HUES64 (cell line): ENCODE measurements at regions not wholly inside any gene's neighbourhood (a gene's known extent, or its start where the extent isn't known, plus 50 kb on each side); places are given as distances from the start of the nearest gene placed in this dataset.
"Not testable (repeated sequence)": the region's sequence is repeated elsewhere in the genome, so short reads cannot be mapped to it uniquely, and the experiment has no call there.

ENCODE experiments used
- H3K27ac ChIP-seq: 2 replicates; pipeline ENCODE4 v1.7.0; 2013; ENCODE audit warnings: low read depth, low read length, inconsistent platforms
- H3K27me3 ChIP-seq: 2 replicates; pipeline ENCODE4 v1.6.1; 2013; ENCODE audit warnings: mild to moderate bottlenecking, low read length; ENCODE audit not compliant: insufficient read depth
- H3K36me3 ChIP-seq: 2 replicates; pipeline ENCODE4 v1.6.1; 2013; ENCODE audit warnings: mild to moderate bottlenecking, low read length; ENCODE audit not compliant: insufficient read depth
- H3K4me1 ChIP-seq: 2 replicates; pipeline ENCODE4 v1.6.1; 2013; ENCODE audit warnings: mild to moderate bottlenecking, low read length, moderate library complexity; ENCODE audit not compliant: insufficient read depth
- H3K4me3 ChIP-seq: 2 replicates; pipeline ENCODE4 v1.5.1; 2013; ENCODE audit warnings: mild to moderate bottlenecking, low read length, moderate library complexity
- H3K9ac ChIP-seq: 2 replicates; pipeline ENCODE4 v1.6.1; 2013; ENCODE audit warnings: mild to moderate bottlenecking, low read depth, low read length
- H3K9me3 ChIP-seq: 2 replicates; pipeline ENCODE4 v1.6.1; 2013; ENCODE audit warnings: low read depth, low read length; ENCODE audit not compliant: insufficient read depth
- WGBS: fragments of 150-250, 120-280 bp; methylation state at CpG from one replicate; pipeline ENCODE4 v1.1.7; 2013; ENCODE audit warnings: missing lambda C conversion rate; 5-methylcytosine and 5-hydroxymethylcytosine counted together

DNA sequence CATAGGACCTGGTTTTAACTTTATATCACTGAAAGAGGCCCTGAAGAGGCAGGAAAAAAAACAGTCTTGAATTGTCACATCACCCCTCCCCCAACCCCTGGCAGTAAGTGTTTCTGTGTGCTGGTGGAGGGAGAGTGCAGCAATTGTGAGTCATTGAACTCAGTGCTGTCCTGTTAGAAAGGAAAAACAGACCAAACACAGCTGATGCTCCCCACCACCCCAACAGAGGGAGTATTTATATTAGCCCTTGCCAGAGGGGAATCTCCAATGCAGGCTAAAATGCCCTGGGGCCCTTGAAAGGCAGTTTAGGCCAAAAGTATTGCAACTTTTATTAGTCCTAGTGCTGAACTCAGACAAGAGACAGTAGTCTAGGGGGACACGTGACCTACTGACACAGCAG lies 197.8 kb upstream of the AGTR2 start:
- no peak overlapping the region for H3K27ac ChIP-seq
- peaks cover 7% of the 10 kb centered on the region; the same call in 1 of the 2 replicates for H3K4me1 ChIP-seq
- no peaks in the 10 kb centered on the region for H3K27me3 ChIP-seq
- no peaks in the 10 kb centered on the region for H3K9me3 ChIP-seq
- H3K4me3 ChIP-seq = no peak overlapping the region
- H3K36me3 ChIP-seq = no peaks in the 10 kb centered on the region
- H3K9ac ChIP-seq = no peak overlapping the region
- WGBS = 67% methylated on average over 1 of the region's 1 CpG

DNA sequence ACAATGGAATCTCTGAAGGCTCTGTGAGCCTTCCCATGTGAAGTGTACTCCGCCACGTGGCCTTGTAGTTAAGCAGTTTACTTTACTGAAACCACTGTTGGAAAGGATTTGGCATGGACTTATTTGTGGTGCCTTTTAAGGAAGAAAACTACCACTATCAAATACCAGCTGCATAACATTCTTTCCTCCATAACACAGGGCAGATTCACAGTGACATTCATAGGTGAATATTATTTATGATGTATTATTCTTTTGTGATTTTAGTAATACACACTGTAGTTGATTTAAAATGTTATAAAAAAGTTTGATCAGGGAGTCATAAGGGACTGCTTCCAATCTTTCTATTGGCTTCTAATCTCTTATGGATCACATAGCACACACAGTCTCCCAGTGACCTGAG lies 192.5 kb upstream of the AGTR2 start:
- Histone ChIP-seq H3K36me3 (no peaks in the 10 kb centered on the region), H3K27me3 (no peaks in the 10 kb centered on the region), H3K27ac (no peak overlapping the region), H3K9me3 (no peaks in the 10 kb centered on the region), H3K4me3 (no peak overlapping the region), H3K4me1 (peaks cover under 1% of the 10 kb centered on the region; the same call in 1 of the 2 replicates), H3K9ac (no peak overlapping the region)
- 75% methylated on average over 2 of the region's 2 CpGs for WGBS

DNA sequence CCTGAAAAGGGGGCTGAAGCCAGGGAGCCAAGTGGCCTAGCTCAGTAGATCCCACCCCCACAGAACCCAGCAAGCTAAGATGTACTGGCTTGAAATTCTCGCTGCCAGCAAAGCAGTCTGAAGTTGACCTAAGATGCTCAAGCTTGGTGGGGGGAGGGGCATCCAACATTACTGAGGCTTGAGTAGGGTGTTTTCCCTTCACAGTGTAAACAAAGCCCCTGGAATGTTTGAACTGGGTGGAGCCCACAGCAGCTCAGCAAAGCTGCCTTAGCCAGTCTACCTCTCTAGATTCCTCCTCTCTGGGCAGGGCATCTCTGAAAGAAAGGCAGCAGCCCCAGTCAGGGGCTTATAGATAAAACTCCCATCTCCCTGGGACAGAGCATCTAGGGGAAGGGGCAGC lies 187.4 kb upstream of the AGTR2 start:
- H3K27me3 ChIP-seq, H3K27ac ChIP-seq, H3K36me3 ChIP-seq, H3K4me1 ChIP-seq, H3K9ac ChIP-seq, H3K9me3 ChIP-seq, H3K4me3 ChIP-seq: not testable (repeated sequence)
- WGBS = 64% methylated on average over 1 of the region's 1 CpG

DNA sequence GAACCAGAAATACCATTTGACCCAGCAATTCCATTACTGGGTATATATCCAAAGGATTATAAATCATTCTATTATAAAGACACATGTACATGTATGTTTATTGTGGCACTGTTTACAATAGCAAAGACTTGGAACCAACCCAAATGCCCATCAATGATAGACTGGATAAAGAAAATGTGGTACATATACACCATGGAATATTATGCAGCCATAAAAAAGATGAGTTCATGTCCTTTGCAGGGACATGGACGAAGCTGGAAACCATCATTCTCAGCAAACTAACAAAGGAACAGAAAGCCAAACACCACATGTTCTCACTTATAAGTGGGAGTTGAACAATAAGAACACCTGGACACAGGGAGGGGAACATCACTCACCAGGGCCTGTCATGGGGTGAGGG lies 183.1 kb upstream of the AGTR2 start:
- H3K27me3 ChIP-seq, H3K9ac ChIP-seq, H3K27ac ChIP-seq, H3K4me3 ChIP-seq, H3K9me3 ChIP-seq, H3K4me1 ChIP-seq, H3K36me3 ChIP-seq: not testable (repeated sequence)
- no CpG with 5 or more reads among the region's 1 CpG for WGBS

DNA sequence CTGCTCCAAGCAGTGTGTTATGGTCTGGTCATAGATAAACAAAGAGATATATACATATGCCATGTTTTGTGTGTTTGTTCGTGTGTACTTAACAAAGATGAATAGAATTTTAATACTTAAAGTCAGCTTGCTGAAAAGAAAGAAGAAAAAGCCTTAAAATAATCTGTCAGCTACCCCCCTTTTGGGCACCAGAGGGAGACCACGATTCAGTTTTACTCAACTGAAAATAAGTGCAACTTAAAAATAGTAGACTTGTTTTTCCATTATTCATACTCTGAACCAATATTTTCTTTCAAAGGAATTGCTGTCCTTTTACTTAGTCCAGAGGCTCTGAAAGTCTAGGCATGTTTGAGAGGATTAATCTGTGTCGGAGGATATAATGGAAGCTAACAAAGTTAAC lies 181.7 kb upstream of the AGTR2 start:
- WGBS = 40% methylated on average over 1 of the region's 3 CpGs

DNA sequence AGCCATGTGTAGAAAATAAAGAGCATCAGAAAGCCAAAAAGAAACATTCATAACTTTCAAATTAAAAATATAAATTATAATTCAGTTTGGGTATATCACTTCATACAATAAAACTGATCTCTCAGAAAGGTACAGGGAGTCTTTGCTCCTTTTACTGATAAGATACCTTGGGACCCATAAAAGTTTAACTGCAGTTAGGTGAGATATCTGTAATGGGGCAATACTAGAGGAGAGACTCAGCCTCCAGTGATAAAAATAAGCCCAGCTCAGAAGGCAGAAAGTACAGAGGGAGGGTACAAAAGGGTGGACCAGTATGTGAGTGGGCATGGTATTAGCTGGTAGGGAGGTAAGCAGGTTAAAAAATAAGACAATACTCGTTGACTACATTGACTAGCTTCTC lies 180.9 kb upstream of the AGTR2 start:
- H3K36me3 ChIP-seq = no peaks in the 10 kb centered on the region
- H3K4me1 ChIP-seq = peaks cover 8% of the 10 kb centered on the region; the same call in 1 of the 2 replicates
- WGBS = no CpG with 5 or more reads among the region's 1 CpG
- no peaks in the 10 kb centered on the region for H3K9me3 ChIP-seq
- no peak overlapping the region for H3K9ac ChIP-seq
- H3K27me3 ChIP-seq = no peaks in the 10 kb centered on the region
- H3K27ac ChIP-seq = no peak overlapping the region
- H3K4me3 ChIP-seq = no peak overlapping the region

More for the DNA sequence above, 181.7 kb upstream of the AGTR2 start:
- H3K4me1 ChIP-seq = peaks cover 8% of the 10 kb centered on the region; the same call in 1 of the 2 replicates
- no peaks in the 10 kb centered on the region for H3K9me3 ChIP-seq
- no peak overlapping the region for H3K27ac ChIP-seq
- H3K27me3 ChIP-seq = no peaks in the 10 kb centered on the region
- no peak overlapping the region for H3K9ac ChIP-seq
- no peak overlapping the region for H3K4me3 ChIP-seq
- H3K36me3 ChIP-seq = no peaks in the 10 kb centered on the region

DNA sequence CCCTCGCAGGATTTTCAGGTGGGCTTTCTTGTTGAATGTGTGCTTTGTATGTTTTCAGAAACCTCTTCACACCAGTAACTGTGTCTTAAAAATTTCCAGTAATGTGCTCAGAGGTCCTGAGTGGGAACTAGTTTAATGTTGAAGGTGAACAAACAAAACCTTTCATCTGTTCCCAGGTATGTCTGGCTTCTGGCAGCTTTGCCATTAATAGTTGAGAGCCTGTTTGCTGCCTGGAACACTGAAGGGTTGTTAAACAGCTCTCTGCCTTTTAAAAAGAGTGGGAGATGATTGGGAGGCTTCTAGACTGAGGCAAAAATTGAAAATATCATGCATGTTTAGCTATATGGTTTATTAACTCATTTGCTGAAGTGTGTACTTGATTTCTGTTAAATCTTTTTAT lies 161.2 kb upstream of the AGTR2 start:
- Histone ChIP-seq H3K4me1 (peaks cover 7% of the 10 kb centered on the region), H3K9ac (no peak overlapping the region), H3K27me3 (no peaks in the 10 kb centered on the region), H3K9me3 (0 out of 2 replicates have a peak, but pooled peaks cover 8% of the 10 kb centered on the region), H3K36me3 (no peaks in the 10 kb centered on the region), H3K27ac (no peak overlapping the region; the same call in 1 of the 2 replicates), H3K4me3 (no peak overlapping the region)
- WGBS = 100% methylated on average over 1 of the region's 1 CpG

DNA sequence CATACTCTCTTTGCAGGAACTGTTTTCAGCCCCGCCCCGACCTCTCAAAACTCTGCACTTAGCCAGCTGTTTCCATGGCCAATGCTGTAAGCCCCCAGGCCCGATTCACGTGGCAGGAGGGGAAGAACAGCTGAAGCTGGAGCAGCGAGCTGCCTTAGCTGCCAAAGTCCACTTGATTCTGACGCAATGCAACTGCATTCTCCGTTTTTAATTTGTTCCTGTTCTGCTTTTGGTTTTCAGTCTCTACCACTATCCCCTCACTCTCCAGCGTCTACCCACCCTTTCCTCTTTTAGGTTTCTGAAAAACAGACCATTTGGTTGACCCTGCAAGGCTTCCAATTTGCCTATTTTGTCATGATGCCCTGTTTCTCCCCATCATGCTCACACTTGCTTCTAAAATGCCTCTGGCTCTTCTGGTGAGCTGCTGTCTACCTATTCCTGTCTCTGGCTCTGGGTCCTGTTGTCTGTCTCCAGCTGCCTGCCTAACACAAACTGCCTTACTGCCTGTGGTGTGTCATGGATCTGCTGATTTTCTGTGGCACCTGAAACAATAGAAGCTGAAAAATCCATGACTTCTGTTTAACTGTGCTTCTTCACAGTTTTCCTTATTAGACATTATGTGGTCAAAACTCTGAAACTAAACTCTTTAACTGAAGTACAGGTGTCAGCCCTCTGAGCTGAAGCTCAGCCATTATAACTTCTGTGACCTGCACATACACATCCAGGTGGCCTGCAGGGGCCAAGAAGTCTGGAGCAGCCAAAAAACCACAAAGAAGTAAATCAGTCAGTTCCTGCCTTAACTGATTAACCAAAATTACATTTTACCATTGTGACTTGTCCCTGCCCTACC lies 160.5 kb upstream of the AGTR2 start:
- 23% methylated on average over 8 of the region's 8 CpGs for WGBS
- no peaks in the 10 kb centered on the region for H3K36me3 ChIP-seq
- 0 out of 2 replicates have a peak, but pooled peaks cover 8% of the 10 kb centered on the region for H3K9me3 ChIP-seq
- H3K9ac ChIP-seq = no peak overlapping the region
- H3K4me3 ChIP-seq = no peak overlapping the region
- H3K27me3 ChIP-seq = no peaks in the 10 kb centered on the region
- peaks cover 7% of the 10 kb centered on the region for H3K4me1 ChIP-seq
- H3K27ac ChIP-seq = no peak overlapping the region

DNA sequence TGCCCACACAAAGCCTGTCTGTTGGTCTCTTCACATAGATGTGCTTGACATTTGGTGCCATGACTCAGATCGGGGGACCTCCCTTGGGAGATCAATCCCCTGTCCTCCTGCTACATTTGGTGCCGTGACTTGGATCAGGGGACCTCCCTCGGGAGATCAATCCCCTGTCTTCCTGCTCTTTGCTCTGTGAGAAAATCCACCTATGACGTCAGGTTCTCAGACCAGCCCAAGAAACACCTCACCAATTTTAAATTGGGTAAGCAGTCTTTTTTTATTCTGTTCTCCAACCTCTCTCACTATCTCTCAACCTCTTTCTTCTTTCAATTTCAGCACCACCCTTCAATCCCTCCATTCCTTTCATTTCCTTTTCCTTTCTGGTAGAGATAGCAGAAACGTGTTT lies 159.6 kb upstream of the AGTR2 start:
- 93% methylated on average over 5 of the region's 5 CpGs for WGBS
- Histone ChIP-seq H3K4me1 (peaks cover 7% of the 10 kb centered on the region), H3K36me3 (no peaks in the 10 kb centered on the region), H3K9me3 (0 out of 2 replicates have a peak, but pooled peaks cover 8% of the 10 kb centered on the region), H3K9ac (no peak overlapping the region), H3K4me3 (no peak overlapping the region), H3K27ac (no peak overlapping the region), H3K27me3 (no peaks in the 10 kb centered on the region)

DNA sequence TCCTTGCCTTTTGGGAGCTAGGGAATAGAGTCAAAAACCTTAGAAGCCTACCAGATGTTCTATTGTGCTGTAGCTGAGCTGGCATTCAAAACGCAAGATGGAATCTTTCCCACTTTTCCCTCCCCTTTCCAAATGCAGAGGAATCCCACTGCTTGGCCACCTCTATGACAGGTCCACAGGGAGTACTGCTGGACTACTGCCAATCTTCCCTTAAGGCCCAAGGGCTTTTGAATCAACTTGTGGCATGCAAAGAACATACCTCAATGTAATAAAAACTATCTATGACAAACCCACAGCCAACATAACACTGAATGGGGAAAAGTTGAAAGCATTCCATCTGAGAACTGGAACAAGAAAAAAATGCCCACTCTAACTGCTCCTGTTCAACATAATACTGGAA lies 139.2 kb upstream of the AGTR2 start:
- 87% methylated on average over 1 of the region's 1 CpG for WGBS
- Histone ChIP-seq H3K27me3 (no peaks in the 10 kb centered on the region), H3K9me3 (no peaks in the 10 kb centered on the region), H3K4me3 (no peak overlapping the region), H3K36me3 (no peaks in the 10 kb centered on the region), H3K4me1 (no peaks in the 10 kb centered on the region), H3K27ac (no peak overlapping the region), H3K9ac (no peak overlapping the region)
